C4-2B (cell line): ENCODE measurements at regions not wholly inside any gene's neighbourhood (a gene's known extent, or its start where the extent isn't known, plus 50 kb on each side); places are given as distances from the start of the nearest gene placed in this dataset.

Experiments used
- CTCF ChIP-seq: fragments of 450-650 bp; conservative IDR thresholded peaks from 2 replicates; pipeline ENCODE4 v1.5.1; 2017; ENCODE audit warnings: mild to moderate bottlenecking
- ZFX ChIP-seq: fragments of 450-650 bp; IDR thresholded peaks from 2 replicates; pipeline ENCODE4 v1.6.1; 2017

DNA sequence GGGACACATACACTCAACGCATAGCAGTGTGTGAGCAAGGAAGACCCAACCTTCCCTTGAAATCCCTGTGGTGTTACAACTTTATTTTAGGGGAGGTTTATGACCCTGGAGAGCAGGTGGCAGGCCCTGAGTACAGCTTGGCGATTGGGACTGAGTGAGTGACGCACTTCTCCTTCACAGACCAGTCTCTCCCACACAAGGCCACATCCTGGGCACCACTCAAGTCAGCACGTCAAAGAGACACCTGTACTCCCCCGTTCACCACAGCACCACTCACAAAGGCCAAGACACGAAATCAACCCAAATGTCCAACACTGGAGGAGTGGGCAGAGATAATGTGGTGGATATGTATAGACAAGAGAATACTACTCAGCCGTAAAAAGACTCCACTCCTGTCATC lies 57.0 kb upstream of the FRMD1 start:
- TF ChIP-seq ZFX (no peak), CTCF (no peak)
